ENCODE measurements at regions not wholly inside any gene's neighbourhood (a gene's known extent, or its start where the extent isn't known, plus 50 kb on each side); places are given as distances from the start of the nearest gene placed in this dataset.

DNA sequence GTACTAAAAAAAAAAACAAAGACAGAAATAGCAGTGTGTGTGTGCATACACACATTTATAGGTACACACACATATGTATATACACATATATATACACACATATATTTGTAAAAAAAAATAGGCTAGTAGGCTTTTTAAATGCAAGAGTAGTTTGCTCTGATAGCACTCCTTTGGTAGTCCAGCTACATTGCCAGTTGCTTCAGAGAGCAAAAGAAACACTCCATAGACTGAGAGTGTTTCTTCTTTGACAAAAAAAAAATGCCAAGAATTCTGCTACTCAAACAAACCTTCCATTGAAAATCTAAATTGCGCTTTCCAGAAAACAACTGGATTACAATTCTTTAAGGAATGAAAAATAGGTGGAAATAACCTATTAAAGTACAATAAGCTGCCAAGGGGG is 365.9 kb upstream of the GALNT5 start:
- TF ChIP-seq, protein P1, sequence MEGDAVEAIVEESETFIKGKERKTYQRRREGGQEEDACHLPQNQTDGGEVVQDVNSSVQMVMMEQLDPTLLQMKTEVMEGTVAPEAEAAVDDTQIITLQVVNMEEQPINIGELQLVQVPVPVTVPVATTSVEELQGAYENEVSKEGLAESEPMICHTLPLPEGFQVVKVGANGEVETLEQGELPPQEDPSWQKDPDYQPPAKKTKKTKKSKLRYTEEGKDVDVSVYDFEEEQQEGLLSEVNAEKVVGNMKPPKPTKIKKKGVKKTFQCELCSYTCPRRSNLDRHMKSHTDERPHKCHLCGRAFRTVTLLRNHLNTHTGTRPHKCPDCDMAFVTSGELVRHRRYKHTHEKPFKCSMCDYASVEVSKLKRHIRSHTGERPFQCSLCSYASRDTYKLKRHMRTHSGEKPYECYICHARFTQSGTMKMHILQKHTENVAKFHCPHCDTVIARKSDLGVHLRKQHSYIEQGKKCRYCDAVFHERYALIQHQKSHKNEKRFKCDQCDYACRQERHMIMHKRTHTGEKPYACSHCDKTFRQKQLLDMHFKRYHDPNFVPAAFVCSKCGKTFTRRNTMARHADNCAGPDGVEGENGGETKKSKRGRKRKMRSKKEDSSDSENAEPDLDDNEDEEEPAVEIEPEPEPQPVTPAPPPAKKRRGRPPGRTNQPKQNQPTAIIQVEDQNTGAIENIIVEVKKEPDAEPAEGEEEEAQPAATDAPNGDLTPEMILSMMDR (IDR thresholded peaks at IDR 0.05) = no peak
- no peak for TF ChIP-seq POLR2A (IDR thresholded peaks at IDR 0.05)
- intact Hi-C loops (cut with DNase I) = no loop called here
- no peak overlapping the region for H3K27ac ChIP-seq
- DNase-seq = no peak
- H3K27me3 ChIP-seq = no peaks in the 10 kb centered on the region
- no peak overlapping the region for H3K4me3 ChIP-seq
- 76 to 77% methylated on average over 1 of the region's 1 CpG for WGBS, 2 donors
- no peak for ATAC-seq
- H3K36me3 ChIP-seq (replicated peaks in 1 of 2; ENCODE audit: insufficient read depth in 1 of 2, low read depth in 2 of 2) = no peaks in the 10 kb centered on the region
- no peaks in the 10 kb centered on the region for H3K9me3 ChIP-seq
- H3K4me1 ChIP-seq = peaks cover 10% of the 10 kb centered on the region

DNA sequence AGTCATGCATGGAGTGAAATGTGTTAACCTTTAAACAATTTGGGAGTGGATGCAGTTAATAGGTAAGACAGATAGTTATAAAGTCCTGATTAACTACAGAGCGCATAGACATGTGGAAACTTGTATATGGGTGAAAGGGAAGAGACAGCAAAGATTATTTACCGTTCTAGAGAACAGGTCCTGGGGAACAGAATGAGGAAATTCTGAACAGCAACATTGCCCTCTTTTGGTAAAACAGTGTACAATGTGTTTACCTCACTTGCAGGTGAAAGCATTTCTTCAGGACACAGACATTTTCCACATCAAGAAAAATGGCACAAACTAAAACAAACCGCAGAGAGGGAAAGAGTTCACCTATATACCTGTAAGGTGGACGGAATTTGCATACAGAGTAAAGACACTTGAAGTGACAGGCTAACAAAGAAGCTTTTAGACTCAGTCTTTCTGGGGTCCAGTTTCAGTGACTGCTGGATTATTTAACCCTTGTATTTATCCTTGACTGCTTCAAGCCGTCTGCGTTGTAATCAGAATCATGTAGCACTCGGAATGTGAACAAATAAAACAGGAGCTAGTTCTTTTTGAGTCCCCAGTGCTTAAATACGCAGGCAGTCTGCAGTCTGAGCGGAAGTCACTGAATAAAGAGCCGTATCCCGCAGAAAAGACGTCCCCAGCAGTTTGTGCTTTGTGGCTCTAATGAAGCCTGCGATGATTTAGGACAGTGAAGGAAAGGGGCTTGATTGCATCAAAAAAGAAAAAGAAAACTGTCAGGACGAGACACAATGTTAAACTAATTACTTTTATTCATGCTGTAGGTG is 364.8 kb upstream of the GALNT5 start:
- Histone ChIP-seq H3K27ac (no peak overlapping the region), H3K27me3 (no peaks in the 10 kb centered on the region), H3K36me3 (replicated peaks in 1 of 2; ENCODE audit: insufficient read depth in 1 of 2, low read depth in 2 of 2) (no peaks in the 10 kb centered on the region), H3K9me3 (no peaks in the 10 kb centered on the region), H3K4me3 (no peak overlapping the region), H3K4me1 (peaks cover 10% of the 10 kb centered on the region)
- TF ChIP-seq, protein P1 (IDR thresholded peaks at IDR 0.05) = peak; percentile 17 to 67 (median 59)
- no peak for TF ChIP-seq POLR2A (IDR thresholded peaks at IDR 0.05)
- ATAC-seq (peak; percentile 88), DNase-seq (peak in 2 of 4 donors; percentile 2 to 9)
- intact Hi-C loops (cut with DNase I) = no loop called here
- WGBS, 2 donors = 1 to 2% methylated on average over 14 of the region's 14 CpGs

DNA sequence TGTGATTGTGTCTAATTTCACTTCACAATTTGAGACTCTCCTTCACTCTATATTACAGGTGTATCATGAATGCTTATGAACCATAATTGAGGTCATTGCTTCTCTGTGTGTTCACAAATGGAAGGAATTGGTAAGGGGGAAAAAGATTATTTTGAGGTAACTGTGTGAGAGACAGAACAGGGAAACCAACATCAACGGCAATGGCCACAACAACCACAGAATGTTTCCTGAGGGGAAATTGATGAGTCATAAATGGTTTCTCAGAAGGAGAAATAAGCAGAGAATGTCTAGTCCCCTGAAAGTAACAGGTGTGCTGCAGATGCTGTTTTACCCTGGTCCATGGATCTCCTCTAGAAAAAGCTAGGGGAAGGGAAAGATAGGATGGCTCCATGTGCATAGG is 361.2 kb upstream of the GALNT5 start:
- 49 to 63% methylated on average over 1 of the region's 1 CpG for WGBS, 2 donors
- H3K36me3 ChIP-seq (replicated peaks in 1 of 2; ENCODE audit: insufficient read depth in 1 of 2, low read depth in 2 of 2) = no peaks in the 10 kb centered on the region
- H3K9me3 ChIP-seq = no peaks in the 10 kb centered on the region
- no peak overlapping the region for H3K4me3 ChIP-seq
- intact Hi-C loops (cut with DNase I) = no loop called here
- H3K27me3 ChIP-seq = no peaks in the 10 kb centered on the region
- peaks cover 10% of the 10 kb centered on the region for H3K4me1 ChIP-seq
- DNase-seq = no peak
- H3K27ac ChIP-seq = no peak overlapping the region
- TF ChIP-seq, protein P1 (IDR thresholded peaks at IDR 0.05) = no peak
- no peak for TF ChIP-seq POLR2A (IDR thresholded peaks at IDR 0.05)
- no peak for ATAC-seq

DNA sequence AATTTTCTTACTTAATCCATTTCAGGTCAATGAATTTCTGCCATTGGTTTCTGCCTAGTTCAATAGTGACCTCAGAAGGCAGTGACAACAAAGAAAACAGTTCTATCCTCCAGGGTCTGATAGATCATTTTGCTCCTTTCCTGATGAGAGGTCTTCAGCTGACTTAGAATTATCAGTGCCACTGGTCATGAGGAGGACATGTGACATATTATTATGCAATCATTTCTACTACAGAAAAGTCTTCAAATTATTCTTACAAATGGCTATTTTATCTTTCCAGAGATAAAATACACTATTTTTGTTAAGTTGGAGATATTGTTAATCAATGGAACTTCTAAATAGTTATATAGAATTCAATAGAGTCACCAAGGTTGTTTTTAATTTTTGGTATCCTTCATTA is 360.0 kb upstream of the GALNT5 start:
- H3K9me3 ChIP-seq = no peaks in the 10 kb centered on the region
- intact Hi-C loops (cut with DNase I) = no loop called here
- H3K4me1 ChIP-seq = peaks cover 9% of the 10 kb centered on the region
- H3K4me3 ChIP-seq = no peak overlapping the region
- TF ChIP-seq, protein P1 (IDR thresholded peaks at IDR 0.05) = no peak
- TF ChIP-seq POLR2A (IDR thresholded peaks at IDR 0.05) = no peak
- ATAC-seq (no peak), DNase-seq (no peak)
- no peaks in the 10 kb centered on the region for H3K36me3 ChIP-seq (replicated peaks in 1 of 2; ENCODE audit: insufficient read depth in 1 of 2, low read depth in 2 of 2)
- no peak overlapping the region for H3K27ac ChIP-seq
- H3K27me3 ChIP-seq = no peaks in the 10 kb centered on the region
